Mononuclear cell (primary cell): ENCODE measurements at regions not wholly inside any gene's neighbourhood (a gene's known extent, or its start where the extent isn't known, plus 50 kb on each side); places are given as distances from the start of the nearest gene placed in this dataset.

Experiments
- H3K27me3 ChIP-seq: 2 replicates; pipeline ENCODE4 v1.6.0; 2011; ENCODE audit warnings: low read length, control low read depth; ENCODE audit not compliant: insufficient read depth
- H3K4me1 ChIP-seq: 2 replicates; pipeline ENCODE4 v1.5.1; 2011; ENCODE audit warnings: mild to moderate bottlenecking, low read length, control low read depth; ENCODE audit not compliant: insufficient read depth
- H3K4me3 ChIP-seq: 2 replicates; pipeline ENCODE4 v1.5.1; 2011; ENCODE audit warnings: mild to moderate bottlenecking, low read length, moderate library complexity
- H3K9me3 ChIP-seq: 2 replicates; pipeline ENCODE4 v1.5.1; 2011; ENCODE audit warnings: low read depth, mild to moderate bottlenecking, control low read depth, low read length

DNA sequence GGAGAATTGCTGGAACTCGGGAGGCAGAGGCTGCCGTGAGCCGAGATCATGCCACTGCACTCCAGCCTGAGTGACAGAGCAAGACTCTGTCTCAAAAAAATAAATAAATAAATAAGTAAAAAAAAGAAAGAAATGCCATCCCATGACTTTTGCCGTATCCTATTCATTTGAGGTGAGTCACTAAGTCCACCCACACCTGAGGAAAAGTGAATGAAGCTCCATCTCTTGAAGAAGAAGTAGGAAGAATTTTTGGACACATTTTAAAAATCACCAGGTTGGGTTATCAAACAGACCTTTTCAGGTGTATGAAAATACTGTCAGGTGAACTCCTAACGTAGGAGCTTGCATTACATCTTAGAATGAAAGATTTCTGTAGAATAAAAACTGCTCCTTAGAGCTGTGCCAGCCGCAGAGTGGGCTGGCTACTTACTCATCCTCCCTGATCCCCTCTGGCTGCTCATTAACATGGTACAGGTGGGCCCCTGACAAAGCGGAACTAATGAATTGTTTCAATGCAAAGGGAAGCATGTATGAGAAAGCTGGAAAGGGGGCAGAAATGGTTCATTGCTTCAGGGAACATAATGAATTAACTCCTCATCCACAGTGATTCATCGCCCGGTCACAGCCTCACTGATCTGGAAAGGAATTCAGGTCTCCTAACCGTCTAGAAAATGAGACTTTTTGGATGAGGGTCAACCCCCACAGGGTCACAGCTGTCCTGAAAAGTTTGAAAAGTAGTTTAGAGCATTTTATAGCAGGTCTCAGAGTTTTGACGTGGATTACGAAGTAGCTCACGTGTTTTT, 191.4 kb downstream of the SPP2 start:
- H3K27me3 ChIP-seq, result peaks cover 3% of the 10 kb centered on the region
- no peak overlapping the region for H3K4me3 ChIP-seq
- H3K4me1 ChIP-seq, result no peaks in the 10 kb centered on the region
- no peaks in the 10 kb centered on the region for H3K9me3 ChIP-seq

DNA sequence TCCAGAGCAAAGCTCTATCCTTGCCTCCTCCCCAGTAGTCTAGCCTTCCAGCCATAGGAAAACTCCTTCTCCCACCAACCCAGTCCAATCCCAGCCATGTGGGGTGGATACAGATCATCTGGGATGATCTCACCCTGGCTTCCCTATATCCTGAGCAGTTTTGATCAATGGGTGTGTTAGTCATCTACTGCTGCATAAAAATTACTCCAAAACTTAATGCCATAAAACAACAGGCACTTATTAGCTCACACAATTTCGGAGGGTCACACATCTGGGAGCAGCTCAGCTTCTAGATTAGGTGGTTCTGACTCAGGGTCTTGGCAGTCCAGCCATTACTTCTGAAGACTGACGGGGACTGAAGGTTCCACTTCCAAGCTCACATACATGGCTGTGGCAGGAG, 190.4 kb downstream of the SPP2 start:
- no peak overlapping the region for H3K4me3 ChIP-seq
- no peaks in the 10 kb centered on the region for H3K9me3 ChIP-seq
- peaks cover 2% of the 10 kb centered on the region for H3K27me3 ChIP-seq
- H3K4me1 ChIP-seq, result no peaks in the 10 kb centered on the region

DNA sequence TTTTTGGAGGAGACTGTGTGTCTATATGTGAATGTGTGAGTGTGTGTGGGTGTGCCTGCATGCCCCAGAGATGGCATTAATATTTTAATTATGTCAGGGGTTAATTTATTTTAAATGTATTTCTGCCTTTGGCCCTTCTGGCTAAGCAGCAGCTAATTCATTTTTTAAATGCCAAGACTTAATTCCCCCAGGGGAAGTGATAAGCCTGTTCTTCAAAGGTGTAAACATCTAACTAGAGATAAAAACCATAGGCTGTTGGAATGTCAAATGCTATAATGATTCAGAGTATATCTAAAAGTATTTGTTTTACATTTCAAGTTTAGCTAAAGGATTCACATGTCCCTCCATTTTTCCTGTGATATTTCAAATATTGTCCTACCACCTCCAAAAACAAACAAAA, 184.7 kb downstream of the SPP2 start:
- no peak overlapping the region for H3K4me3 ChIP-seq
- H3K4me1 ChIP-seq, result no peaks in the 10 kb centered on the region
- no peaks in the 10 kb centered on the region for H3K27me3 ChIP-seq
- no peaks in the 10 kb centered on the region for H3K9me3 ChIP-seq

DNA sequence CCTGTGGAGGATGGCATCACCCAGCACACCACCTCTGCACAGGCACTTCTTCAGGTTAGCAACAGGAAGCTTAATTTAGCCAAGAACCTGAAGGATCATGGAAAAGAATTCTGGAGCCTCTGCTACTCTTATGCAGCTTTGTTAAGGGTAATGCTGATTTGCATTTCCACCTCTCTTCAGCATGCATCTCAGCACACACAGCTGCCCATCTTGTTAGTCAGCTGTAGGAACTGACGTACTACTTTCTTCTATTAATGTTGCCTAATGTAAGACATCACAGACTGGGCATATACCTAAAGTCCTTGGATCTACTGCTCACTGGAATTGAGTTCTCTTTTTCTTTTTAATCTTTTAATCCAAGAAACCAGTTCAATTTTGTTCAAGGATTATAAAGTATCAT, 181.0 kb downstream of the SPP2 start:
- no peaks in the 10 kb centered on the region for H3K4me1 ChIP-seq
- no peaks in the 10 kb centered on the region for H3K27me3 ChIP-seq
- H3K4me3 ChIP-seq, result no peak overlapping the region
- no peaks in the 10 kb centered on the region for H3K9me3 ChIP-seq

DNA sequence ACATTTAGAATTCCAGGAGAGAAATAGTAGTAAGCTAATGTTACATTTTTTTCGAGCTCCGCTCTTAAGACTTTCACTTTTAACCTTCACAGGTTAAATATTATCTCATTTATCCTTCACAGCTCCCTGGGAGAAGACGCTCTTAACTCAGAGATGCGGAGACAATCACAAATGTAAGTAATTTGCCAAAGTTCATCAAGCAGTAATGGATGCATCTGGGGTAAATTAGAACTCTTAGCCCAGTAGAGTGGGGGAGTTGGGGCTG, 168.5 kb downstream of the SPP2 start:
- H3K4me3 ChIP-seq, result no peak overlapping the region
- H3K9me3 ChIP-seq, result no peaks in the 10 kb centered on the region
- H3K27me3 ChIP-seq, result no peaks in the 10 kb centered on the region
- peaks cover 11% of the 10 kb centered on the region for H3K4me1 ChIP-seq

DNA sequence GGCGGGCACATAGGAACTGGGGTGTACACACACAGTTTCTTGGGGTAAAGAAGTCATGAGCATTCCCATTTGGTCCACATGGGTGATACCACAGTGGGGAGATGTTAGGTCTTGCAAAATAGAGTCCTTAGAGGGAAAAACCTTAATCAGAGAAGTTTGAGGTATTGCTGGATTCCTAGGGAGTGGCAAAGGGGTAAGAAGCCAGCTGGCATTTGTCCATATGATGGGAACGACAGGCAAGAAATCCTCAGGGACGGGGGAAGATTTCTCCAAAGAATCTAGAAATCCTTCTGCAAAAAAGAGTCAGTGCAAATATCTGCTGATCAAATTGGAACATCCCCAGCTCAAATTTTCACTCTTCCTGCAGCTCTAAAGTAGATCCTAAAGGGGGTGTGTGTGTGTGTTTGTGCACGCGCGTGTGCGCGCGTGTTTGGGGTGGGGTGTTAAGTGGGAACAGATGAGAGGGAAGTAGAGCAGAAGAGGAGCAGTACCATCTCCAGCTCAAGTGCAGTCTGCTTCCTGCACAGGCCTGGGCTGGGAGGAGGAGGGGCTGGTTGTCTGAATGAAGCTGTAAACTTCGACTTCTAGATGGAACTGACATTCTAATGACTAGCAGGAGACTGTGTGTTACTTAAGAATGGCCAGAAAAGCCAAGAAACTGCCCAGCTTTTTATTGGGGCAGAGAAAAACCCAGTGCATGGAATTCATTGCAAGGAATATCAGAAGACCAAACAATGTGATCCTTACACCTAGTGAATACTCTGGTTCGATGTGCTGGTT, 168.0 kb downstream of the SPP2 start:
- peaks cover 11% of the 10 kb centered on the region for H3K4me1 ChIP-seq
- no peaks in the 10 kb centered on the region for H3K9me3 ChIP-seq
- H3K4me3 ChIP-seq, result no peak overlapping the region
- H3K27me3 ChIP-seq, result no peaks in the 10 kb centered on the region

DNA sequence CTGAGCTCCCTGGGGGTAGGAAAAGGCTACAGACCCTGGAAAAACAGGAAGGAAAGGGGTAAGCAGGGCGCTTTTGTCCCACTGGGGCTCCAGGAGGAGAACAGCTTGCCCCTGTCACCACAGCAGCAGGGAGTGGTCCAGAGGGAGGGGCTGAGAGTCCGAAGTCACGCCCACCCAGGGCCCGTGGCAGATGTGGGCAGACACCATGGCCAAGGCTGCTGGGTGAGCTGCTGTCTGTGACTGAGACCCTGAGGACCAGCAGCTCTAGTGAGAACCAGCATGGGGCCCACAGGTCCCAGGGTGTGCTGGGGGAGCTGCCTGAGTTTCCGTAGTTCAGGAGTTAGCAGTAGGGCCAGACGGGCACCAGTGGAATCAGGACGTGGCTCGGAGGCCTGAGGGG, 162.0 kb downstream of the SPP2 start:
- peaks cover 5% of the 10 kb centered on the region for H3K4me1 ChIP-seq

DNA sequence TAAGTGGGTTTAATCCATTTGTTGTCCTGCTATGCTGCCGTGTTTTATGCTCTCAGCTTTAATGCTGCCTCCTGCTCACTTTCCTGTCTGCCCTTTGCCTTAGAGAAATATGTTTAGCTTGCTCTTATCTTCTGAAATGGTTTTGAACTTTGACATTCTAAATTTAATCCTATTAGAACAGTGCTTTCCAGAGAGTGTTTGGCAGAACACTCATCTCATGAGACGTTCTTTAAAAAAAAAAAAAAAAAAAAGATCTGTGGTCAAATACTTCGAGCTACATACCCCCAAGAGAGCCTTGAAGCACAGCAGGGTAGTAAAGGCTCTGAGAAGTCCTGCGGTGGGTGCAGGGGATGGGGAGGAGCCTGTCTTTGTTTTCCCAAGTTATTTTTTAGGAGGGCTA, 161.3 kb downstream of the SPP2 start:
- Histone ChIP-seq H3K4me3 (no peak overlapping the region), H3K9me3 (no peaks in the 10 kb centered on the region), H3K4me1 (no peaks in the 10 kb centered on the region), H3K27me3 (no peaks in the 10 kb centered on the region)

More for the DNA sequence above, 162.0 kb downstream of the SPP2 start:
- Histone ChIP-seq H3K27me3 (no peaks in the 10 kb centered on the region), H3K9me3 (no peaks in the 10 kb centered on the region), H3K4me3 (no peak overlapping the region)

DNA sequence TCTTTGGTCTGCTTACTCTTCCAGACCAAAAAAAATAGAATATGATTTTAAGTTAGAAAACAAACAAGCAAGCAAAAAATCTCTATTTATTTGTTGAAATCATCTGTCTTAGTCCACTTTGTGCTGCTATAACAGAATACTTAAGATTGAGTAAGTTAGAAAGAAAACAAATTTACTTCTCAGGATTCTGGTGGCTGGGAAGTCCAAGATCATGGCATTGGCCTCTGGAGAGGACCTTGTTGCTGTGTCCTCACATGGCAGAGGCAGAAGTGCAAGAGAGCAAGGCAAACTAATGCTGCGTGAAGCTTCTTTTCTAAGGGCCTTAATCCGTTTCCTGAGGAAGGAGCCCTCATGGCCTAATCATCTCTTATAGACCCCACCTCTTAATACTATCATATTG, 156.2 kb downstream of the SPP2 start:
- H3K27me3 ChIP-seq, result no peaks in the 10 kb centered on the region
- no peak overlapping the region for H3K4me3 ChIP-seq
- H3K9me3 ChIP-seq, result no peaks in the 10 kb centered on the region
- H3K4me1 ChIP-seq, result no peaks in the 10 kb centered on the region

DNA sequence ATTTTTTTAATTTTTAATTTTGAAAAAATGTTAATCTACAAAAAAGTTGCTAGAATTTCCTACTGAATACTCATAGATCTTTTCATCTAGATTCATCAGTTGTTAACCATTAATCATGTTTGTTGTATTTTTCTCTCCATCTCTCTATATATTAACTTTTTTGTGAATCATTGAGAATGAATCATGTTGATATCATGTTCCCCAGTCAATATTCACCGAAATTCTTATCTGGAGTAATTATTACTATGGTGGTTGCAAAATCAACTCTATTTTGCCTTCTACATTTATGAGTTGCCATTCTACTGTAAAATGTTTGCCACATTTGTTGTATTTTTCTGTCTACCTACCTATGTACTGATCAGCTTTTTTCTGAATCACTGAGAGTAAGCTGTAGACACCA, 154.0 kb downstream of the SPP2 start:
- H3K9me3 ChIP-seq, result no peaks in the 10 kb centered on the region
- no peaks in the 10 kb centered on the region for H3K4me1 ChIP-seq
- H3K4me3 ChIP-seq, result no peak overlapping the region
- no peaks in the 10 kb centered on the region for H3K27me3 ChIP-seq

DNA sequence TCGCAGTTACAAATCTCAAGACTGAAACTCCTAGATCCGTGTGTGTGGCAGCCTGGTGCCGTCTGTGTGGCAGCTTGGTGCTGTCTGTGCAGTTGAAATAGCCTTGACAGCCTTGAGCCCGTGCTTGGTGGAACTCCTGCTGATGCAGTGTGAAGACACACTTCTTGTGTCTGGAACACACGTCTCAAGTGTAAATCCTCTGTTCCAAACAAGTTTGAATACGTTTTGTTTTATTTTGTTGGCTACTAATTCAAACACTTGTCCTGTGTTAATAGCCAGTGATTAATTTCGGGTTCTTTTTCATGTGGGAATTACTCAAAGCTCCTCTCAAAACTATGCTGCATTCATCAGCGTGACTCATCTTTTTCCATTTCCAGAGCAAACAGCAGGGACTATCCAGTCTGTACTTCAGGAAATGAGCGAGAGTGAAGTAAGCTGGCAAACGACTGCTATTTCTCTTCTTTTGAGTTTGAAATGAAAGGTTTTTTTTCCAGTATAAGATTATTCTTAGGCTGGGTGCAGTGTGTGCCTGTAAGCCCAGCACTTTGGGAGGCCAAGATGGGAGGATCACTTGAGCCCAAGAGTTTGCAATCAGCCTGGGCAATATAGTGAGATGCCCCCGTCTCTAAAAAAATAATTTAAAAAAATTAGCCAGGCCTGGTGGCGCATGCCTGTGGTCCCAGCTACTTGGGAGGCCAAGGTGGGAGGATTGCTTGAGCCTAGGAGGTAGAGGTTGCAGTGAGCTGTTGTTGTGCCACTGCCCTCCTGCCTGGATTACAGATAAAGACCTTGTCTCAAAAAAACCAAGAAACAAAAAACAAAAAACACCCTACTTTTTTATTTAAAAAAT, 152.9 kb downstream of the SPP2 start:
- Histone ChIP-seq H3K4me1 (no peaks in the 10 kb centered on the region), H3K4me3 (no peak overlapping the region), H3K9me3 (no peaks in the 10 kb centered on the region), H3K27me3 (no peaks in the 10 kb centered on the region)

DNA sequence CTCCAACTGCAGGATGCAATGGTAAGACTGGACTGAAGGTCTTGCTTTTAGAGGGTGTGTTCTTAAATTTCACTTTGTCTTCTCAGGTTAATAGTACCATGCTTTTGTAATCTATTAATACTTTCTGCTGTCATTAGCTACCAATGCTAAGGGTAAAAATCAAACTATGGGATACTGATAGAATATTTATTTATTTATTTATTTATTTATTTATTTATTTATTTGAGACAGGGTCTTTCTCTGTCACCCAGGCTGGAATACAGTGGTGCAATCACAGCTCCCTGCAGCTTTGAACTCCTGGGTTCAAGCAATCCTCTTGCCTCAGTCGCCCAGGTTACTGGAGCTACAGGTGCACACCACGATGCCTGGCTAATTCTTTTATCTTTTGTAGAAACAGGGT, 152.1 kb downstream of the SPP2 start:
- Histone ChIP-seq H3K4me1 (no peaks in the 10 kb centered on the region), H3K9me3 (no peaks in the 10 kb centered on the region), H3K4me3 (no peak overlapping the region), H3K27me3 (no peaks in the 10 kb centered on the region)

DNA sequence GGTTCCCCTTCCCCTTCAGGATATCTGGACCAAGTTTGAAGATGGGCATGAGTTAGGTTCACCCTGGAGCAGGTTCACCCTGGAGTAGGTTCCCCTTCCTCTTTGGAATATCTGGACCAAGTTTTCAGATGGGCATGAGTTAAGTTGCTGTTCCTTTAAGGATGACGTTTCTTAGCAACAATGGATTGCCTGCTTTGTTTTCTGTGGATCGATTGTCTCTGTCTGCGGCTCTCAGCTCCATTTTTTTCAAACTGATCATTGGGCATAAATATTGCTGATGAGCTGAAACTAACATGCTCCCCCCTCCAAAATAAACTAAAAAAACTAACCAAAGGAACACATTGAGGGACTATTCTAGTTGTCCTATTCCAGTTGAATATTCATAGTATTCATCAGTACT, 149.5 kb downstream of the SPP2 start:
- Histone ChIP-seq H3K27me3 (no peaks in the 10 kb centered on the region), H3K4me1 (no peaks in the 10 kb centered on the region), H3K9me3 (no peaks in the 10 kb centered on the region), H3K4me3 (no peak overlapping the region)

DNA sequence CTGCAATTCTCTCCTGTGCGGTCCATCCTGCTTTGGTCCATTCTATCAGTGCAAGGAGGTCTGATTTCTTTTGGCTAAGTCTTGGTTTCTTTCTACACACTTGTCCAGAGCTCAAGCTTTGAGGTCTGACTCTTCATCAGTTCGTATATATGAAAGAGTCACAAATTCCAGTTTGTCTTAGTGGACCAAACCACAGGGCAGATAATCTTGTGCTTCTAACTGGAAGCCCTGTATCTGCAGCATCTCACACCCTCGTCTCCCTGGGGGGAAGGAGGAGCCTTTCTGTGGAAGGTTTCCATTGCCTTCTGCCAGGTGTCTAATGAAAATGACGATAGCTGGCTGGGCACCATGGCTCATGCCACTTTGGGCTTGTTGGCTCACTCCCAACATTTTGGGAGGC, 148.5 kb downstream of the SPP2 start:
- Histone ChIP-seq H3K4me1 (no peaks in the 10 kb centered on the region), H3K9me3 (no peaks in the 10 kb centered on the region), H3K27me3 (no peaks in the 10 kb centered on the region), H3K4me3 (no peak overlapping the region)

DNA sequence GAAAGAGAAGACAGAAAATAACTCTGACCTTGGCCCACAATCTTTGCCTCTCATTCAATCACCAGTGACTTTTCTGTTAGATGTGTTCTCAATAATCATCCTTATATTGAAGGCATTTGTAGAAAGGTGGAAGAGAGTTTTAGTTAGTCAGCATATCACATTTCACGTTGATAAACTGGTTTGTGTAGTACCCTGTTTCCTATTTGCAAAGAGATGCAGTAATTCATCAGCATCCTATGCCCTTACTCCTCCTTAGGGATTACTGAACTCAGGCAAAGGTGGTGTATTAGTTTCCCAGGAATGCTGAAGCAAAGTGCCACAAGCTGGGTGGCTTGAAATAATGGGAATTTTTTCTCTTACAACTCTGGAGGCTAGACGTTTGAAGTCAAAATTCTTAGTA, 145.0 kb downstream of the SPP2 start:
- Histone ChIP-seq H3K4me3 (no peak overlapping the region), H3K4me1 (no peaks in the 10 kb centered on the region), H3K9me3 (no peaks in the 10 kb centered on the region), H3K27me3 (peaks cover 4% of the 10 kb centered on the region)
